ENCODE measurements at regions not wholly inside any gene's neighbourhood (a gene's known extent, or its start where the extent isn't known, plus 50 kb on each side); places are given as distances from the start of the nearest gene placed in this dataset.

- no peak for TF ChIP-seq ZFX (IDR thresholded peaks at IDR 0.05; ENCODE audit: borderline replicate concordance)
- peak; percentile 74 for TF ChIP-seq CTCF (IDR thresholded peaks at IDR 0.05)
These were observed 218.2 kb downstream of the IDS start for GRCh38 chrX:149286940-149287349.

Measured in 22Rv1 (cell line).